Subcutaneous abdominal adipose tissue (tissue), 5 donors: ENCODE measurements at regions not wholly inside any gene's neighbourhood (a gene's known extent, or its start where the extent isn't known, plus 50 kb on each side); places are given as distances from the start of the nearest gene placed in this dataset.

Source experiments
- H3K27ac ChIP-seq: one replicate; pipeline ENCODE4 v1.7.0; 2013; ENCODE audit warnings: low read depth, mild to moderate bottlenecking, inconsistent platforms, low read length, moderate library complexity
- H3K27me3 ChIP-seq, 5 donors: one replicate each; pipeline ENCODE4 v1.7.0; 2013; ENCODE audit warnings: low read length in 5 of 5, inconsistent platforms in 1 of 5; ENCODE audit not compliant: control insufficient read depth in 5 of 5, insufficient read depth in 4 of 5
- H3K36me3 ChIP-seq, 5 donors: one replicate each; pipeline ENCODE4 v1.7.0; 2013; ENCODE audit warnings: low read length in 5 of 5; ENCODE audit not compliant: control insufficient read depth in 5 of 5, insufficient read depth in 5 of 5
- H3K4me1 ChIP-seq, 5 donors: one replicate each; pipeline ENCODE4 v1.7.0; 2013; ENCODE audit warnings: low read length in 5 of 5, mild to moderate bottlenecking in 3 of 5, moderate library complexity in 1 of 5; ENCODE audit not compliant: control insufficient read depth in 5 of 5, insufficient read depth in 5 of 5
- H3K4me3 ChIP-seq, 5 donors: one replicate each; pipeline ENCODE4 v1.7.0; 2013; ENCODE audit warnings: low read length in 5 of 5, low read depth in 1 of 5
- H3K9ac ChIP-seq, 5 donors: one replicate each; pipeline ENCODE4 v1.7.0; 2013; ENCODE audit warnings: low read length in 5 of 5, mild to moderate bottlenecking in 4 of 5, moderate library complexity in 3 of 5
- H3K9me3 ChIP-seq, 5 donors: one replicate each; pipeline ENCODE4 v1.7.0; 2013; ENCODE audit warnings: low read length in 5 of 5; ENCODE audit not compliant: control insufficient read depth in 5 of 5
- donor health status: healthy.
- donor health status: healthy.
- donor health status: healthy.
- donor health status: healthy.
- donor health status: healthy.

- peaks cover 0 to 4% (median 0%) of the 10 kb centered on the region in 5 donors for H3K9me3 ChIP-seq
- H3K36me3 ChIP-seq: no peaks in the 10 kb centered on the region
- H3K4me1 ChIP-seq: no peaks in the 10 kb centered on the region
- no peak overlapping the region for H3K9ac ChIP-seq
- no peak overlapping the region for H3K27ac ChIP-seq
- H3K27me3 ChIP-seq: no peaks in the 10 kb centered on the region
- no peak overlapping the region for H3K4me3 ChIP-seq
Measured at GRCh38 chr4:144899393-144899792, 198.6 kb downstream of the ANAPC10 start.

- Histone ChIP-seq H3K9me3 (no peaks in the 10 kb centered on the region), H3K27ac (no peak overlapping the region), H3K4me3 (no peak overlapping the region), H3K36me3 (no peaks in the 10 kb centered on the region), H3K9ac (no peak overlapping the region), H3K27me3 (no peaks in the 10 kb centered on the region), H3K4me1 (peaks cover 0 to under 1% (median 0%) of the 10 kb centered on the region in 5 donors)
Measured at GRCh38 chr4:144901141-144901540, 196.9 kb downstream of the ANAPC10 start.

- H3K27ac ChIP-seq: no peak overlapping the region
- no peaks in the 10 kb centered on the region for H3K9me3 ChIP-seq
- H3K9ac ChIP-seq: no peak overlapping the region
- no peaks in the 10 kb centered on the region for H3K36me3 ChIP-seq
- peaks cover 0 to 9% (median 4%) of the 10 kb centered on the region in 5 donors for H3K4me1 ChIP-seq
- H3K4me3 ChIP-seq: no peak overlapping the region
- H3K27me3 ChIP-seq: no peaks in the 10 kb centered on the region
Measured at GRCh38 chr4:144902614-144903013, 195.4 kb downstream of the ANAPC10 start.

GRCh38 chr4:144903953-144904711 is 193.9 kb downstream of the ANAPC10 start:
- H3K27ac ChIP-seq: no peak overlapping the region
- peaks cover 0 to 9% (median 4%) of the 10 kb centered on the region in 5 donors for H3K4me1 ChIP-seq
- no peak overlapping the region for H3K4me3 ChIP-seq
- no peaks in the 10 kb centered on the region for H3K9me3 ChIP-seq
- no peak overlapping the region for H3K9ac ChIP-seq
- no peaks in the 10 kb centered on the region for H3K27me3 ChIP-seq
- H3K36me3 ChIP-seq: no peaks in the 10 kb centered on the region

DNA sequence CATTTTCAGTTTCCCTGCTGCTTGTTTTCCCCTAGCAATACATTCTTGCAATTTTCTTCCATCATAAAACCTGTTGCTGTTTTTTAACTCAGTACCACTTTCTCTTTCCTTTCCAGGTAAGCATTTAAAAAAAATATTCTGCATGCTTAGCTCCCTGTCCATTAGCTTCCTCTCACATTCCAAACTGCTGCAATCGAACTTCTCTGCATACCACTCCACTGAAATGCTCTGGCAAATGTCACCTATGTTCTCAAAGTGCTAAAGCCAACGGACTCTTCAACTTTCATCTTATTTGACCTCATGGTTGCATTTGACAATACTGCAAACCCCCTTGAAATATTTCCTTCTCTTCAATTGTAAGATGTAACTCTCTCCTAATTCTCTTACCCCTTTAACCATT is 192.7 kb downstream of the ANAPC10 start:
- Histone ChIP-seq H3K4me3 (no peak overlapping the region), H3K27me3 (no peaks in the 10 kb centered on the region), H3K9me3 (no peaks in the 10 kb centered on the region)

GRCh38 chr4:144906181-144906925 is 191.6 kb downstream of the ANAPC10 start:
- H3K27ac ChIP-seq: no peak overlapping the region
- no peaks in the 10 kb centered on the region for H3K27me3 ChIP-seq
- H3K9ac ChIP-seq: no peak overlapping the region
- no peaks in the 10 kb centered on the region for H3K9me3 ChIP-seq
- H3K36me3 ChIP-seq: no peaks in the 10 kb centered on the region
- H3K4me1 ChIP-seq: peaks cover 0 to 9% (median 4%) of the 10 kb centered on the region in 5 donors
- peak overlapping the region in 2 of 5 donors; percentile 4 to 5 for H3K4me3 ChIP-seq

More for the DNA sequence above, 192.7 kb downstream of the ANAPC10 start:
- Histone ChIP-seq H3K36me3 (no peaks in the 10 kb centered on the region), H3K27ac (no peak overlapping the region), H3K4me1 (peaks cover 0 to 9% (median 4%) of the 10 kb centered on the region in 5 donors), H3K9ac (no peak overlapping the region)

- no peak overlapping the region for H3K27ac ChIP-seq
- H3K9me3 ChIP-seq: no peaks in the 10 kb centered on the region
- H3K9ac ChIP-seq: no peak overlapping the region
- no peak overlapping the region for H3K4me3 ChIP-seq
- no peaks in the 10 kb centered on the region for H3K36me3 ChIP-seq
- H3K27me3 ChIP-seq: no peaks in the 10 kb centered on the region
- H3K4me1 ChIP-seq: peaks cover 0 to 9% (median 4%) of the 10 kb centered on the region in 5 donors
Measured at GRCh38 chr4:144910723-144911122, 187.3 kb downstream of the ANAPC10 start.
